ENCODE measurements at regions not wholly inside any gene's neighbourhood (a gene's known extent, or its start where the extent isn't known, plus 50 kb on each side); places are given as distances from the start of the nearest gene placed in this dataset.
"Not testable (repeated sequence)": the region's sequence is repeated elsewhere in the genome, so short reads cannot be mapped to it uniquely, and the experiment has no call there.

GRCh38 chr1:149665528-149665927, 81.9 kb downstream of the PPIAL4C start:
- not testable (repeated sequence) for H3K27me3 Mint-ChIP-seq (ENCODE audit: unreplicated experiment); DNase-seq; H3K4me1 Mint-ChIP-seq (ENCODE audit: low read depth, unreplicated experiment); H3K36me3 Mint-ChIP-seq (ENCODE audit: unreplicated experiment); H3K4me3 Mint-ChIP-seq (ENCODE audit: unreplicated experiment); H3K27ac Mint-ChIP-seq (ENCODE audit: unreplicated experiment); H3K9me3 Mint-ChIP-seq (ENCODE audit: unreplicated experiment)

- not testable (repeated sequence) for DNase-seq
Measured at GRCh38 chr1:149673231-149673909, 89.7 kb downstream of the PPIAL4C start.

GRCh38 chr1:149674921-149675320, 91.3 kb downstream of the PPIAL4C start:
- not testable (repeated sequence) for H3K4me3 Mint-ChIP-seq (ENCODE audit: unreplicated experiment); H3K27ac Mint-ChIP-seq (ENCODE audit: unreplicated experiment); DNase-seq; H3K27me3 Mint-ChIP-seq (ENCODE audit: unreplicated experiment); H3K36me3 Mint-ChIP-seq (ENCODE audit: unreplicated experiment); H3K4me1 Mint-ChIP-seq (ENCODE audit: low read depth, unreplicated experiment); H3K9me3 Mint-ChIP-seq (ENCODE audit: unreplicated experiment)

More at GRCh38 chr1:149673231-149673909, 89.7 kb downstream of the PPIAL4C start:
- not testable (repeated sequence) for H3K36me3 Mint-ChIP-seq (ENCODE audit: unreplicated experiment); H3K4me1 Mint-ChIP-seq (ENCODE audit: low read depth, unreplicated experiment); H3K4me3 Mint-ChIP-seq (ENCODE audit: unreplicated experiment); H3K27ac Mint-ChIP-seq (ENCODE audit: unreplicated experiment); H3K27me3 Mint-ChIP-seq (ENCODE audit: unreplicated experiment); H3K9me3 Mint-ChIP-seq (ENCODE audit: unreplicated experiment)

GRCh38 chr1:149677359-149677758, 93.7 kb downstream of the PPIAL4C start:
- DNase-seq; H3K27me3 Mint-ChIP-seq (ENCODE audit: unreplicated experiment); H3K9me3 Mint-ChIP-seq (ENCODE audit: unreplicated experiment); H3K36me3 Mint-ChIP-seq (ENCODE audit: unreplicated experiment); H3K27ac Mint-ChIP-seq (ENCODE audit: unreplicated experiment); H3K4me3 Mint-ChIP-seq (ENCODE audit: unreplicated experiment); H3K4me1 Mint-ChIP-seq (ENCODE audit: low read depth, unreplicated experiment): not testable (repeated sequence)

- H3K9me3 Mint-ChIP-seq (ENCODE audit: unreplicated experiment); H3K27ac Mint-ChIP-seq (ENCODE audit: unreplicated experiment); H3K36me3 Mint-ChIP-seq (ENCODE audit: unreplicated experiment); H3K27me3 Mint-ChIP-seq (ENCODE audit: unreplicated experiment); H3K4me1 Mint-ChIP-seq (ENCODE audit: low read depth, unreplicated experiment); H3K4me3 Mint-ChIP-seq (ENCODE audit: unreplicated experiment); DNase-seq: not testable (repeated sequence)
Measured at GRCh38 chr1:149686593-149687238, 95.8 kb upstream of the FCGR1A start.

GRCh38 chr1:149691399-149691798, 91.1 kb upstream of the FCGR1A start:
- not testable (repeated sequence) for H3K4me3 Mint-ChIP-seq (ENCODE audit: unreplicated experiment); H3K4me1 Mint-ChIP-seq (ENCODE audit: low read depth, unreplicated experiment); H3K27ac Mint-ChIP-seq (ENCODE audit: unreplicated experiment); DNase-seq; H3K27me3 Mint-ChIP-seq (ENCODE audit: unreplicated experiment); H3K9me3 Mint-ChIP-seq (ENCODE audit: unreplicated experiment); H3K36me3 Mint-ChIP-seq (ENCODE audit: unreplicated experiment)

- not testable (repeated sequence) for H3K4me1 Mint-ChIP-seq (ENCODE audit: low read depth, unreplicated experiment); H3K9me3 Mint-ChIP-seq (ENCODE audit: unreplicated experiment); DNase-seq; H3K4me3 Mint-ChIP-seq (ENCODE audit: unreplicated experiment); H3K27me3 Mint-ChIP-seq (ENCODE audit: unreplicated experiment); H3K27ac Mint-ChIP-seq (ENCODE audit: unreplicated experiment); H3K36me3 Mint-ChIP-seq (ENCODE audit: unreplicated experiment)
Measured at GRCh38 chr1:149692804-149693539, 89.5 kb upstream of the FCGR1A start.

GRCh38 chr1:149695066-149695465, 87.4 kb upstream of the FCGR1A start:
- DNase-seq; H3K36me3 Mint-ChIP-seq (ENCODE audit: unreplicated experiment); H3K27me3 Mint-ChIP-seq (ENCODE audit: unreplicated experiment); H3K9me3 Mint-ChIP-seq (ENCODE audit: unreplicated experiment); H3K4me1 Mint-ChIP-seq (ENCODE audit: low read depth, unreplicated experiment); H3K4me3 Mint-ChIP-seq (ENCODE audit: unreplicated experiment); H3K27ac Mint-ChIP-seq (ENCODE audit: unreplicated experiment): not testable (repeated sequence)

- not testable (repeated sequence) for H3K4me3 Mint-ChIP-seq (ENCODE audit: unreplicated experiment); DNase-seq; H3K27ac Mint-ChIP-seq (ENCODE audit: unreplicated experiment); H3K9me3 Mint-ChIP-seq (ENCODE audit: unreplicated experiment); H3K36me3 Mint-ChIP-seq (ENCODE audit: unreplicated experiment); H3K4me1 Mint-ChIP-seq (ENCODE audit: low read depth, unreplicated experiment); H3K27me3 Mint-ChIP-seq (ENCODE audit: unreplicated experiment)
Measured at GRCh38 chr1:149700220-149700619, 82.3 kb upstream of the FCGR1A start.

- not testable (repeated sequence) for H3K27ac Mint-ChIP-seq (ENCODE audit: unreplicated experiment); H3K9me3 Mint-ChIP-seq (ENCODE audit: unreplicated experiment); H3K27me3 Mint-ChIP-seq (ENCODE audit: unreplicated experiment); H3K4me1 Mint-ChIP-seq (ENCODE audit: low read depth, unreplicated experiment); H3K4me3 Mint-ChIP-seq (ENCODE audit: unreplicated experiment); H3K36me3 Mint-ChIP-seq (ENCODE audit: unreplicated experiment); DNase-seq
Measured at GRCh38 chr1:149700677-149701567, 81.6 kb upstream of the FCGR1A start.

- not testable (repeated sequence) for H3K4me3 Mint-ChIP-seq (ENCODE audit: unreplicated experiment); DNase-seq; H3K27me3 Mint-ChIP-seq (ENCODE audit: unreplicated experiment); H3K36me3 Mint-ChIP-seq (ENCODE audit: unreplicated experiment); H3K9me3 Mint-ChIP-seq (ENCODE audit: unreplicated experiment); H3K4me1 Mint-ChIP-seq (ENCODE audit: low read depth, unreplicated experiment); H3K27ac Mint-ChIP-seq (ENCODE audit: unreplicated experiment)
Measured at GRCh38 chr1:149708192-149708853, 74.2 kb upstream of the FCGR1A start.
